Right ventricle myocardium inferior (tissue), 1 donor: ENCODE measurements at regions not wholly inside any gene's neighbourhood (a gene's known extent, or its start where the extent isn't known, plus 50 kb on each side); places are given as distances from the start of the nearest gene placed in this dataset.

Experiments used
- ATAC-seq: fragments of 200-7000 bp; cut with Tn5 transposase; one replicate; pipeline ENCODE4 v1.9.1; 2020; ENCODE audit warnings: mild to moderate bottlenecking, moderate library complexity
- DNase-seq: peaks from one replicate; pipeline ENCODE4 v3.0.0; 2021; ENCODE audit errors: missing footprints
- intact Hi-C: fragments of 100-400 bp; cut with DNase I; formaldehyde crosslinking; loops from one replicate; pipeline ENCODE4 v1.11.0; 2022
- donor health status: DM: no; HTN: yes; CAD: no; lungs with severe emphysema.

- intact Hi-C loops, result no loop called here
- no peak for DNase-seq
- ATAC-seq, result no peak
Observed at GRCh38 chr14:42617005-42617404, 1010.3 kb downstream of the LRFN5 start.

- ATAC-seq, result no peak
- DNase-seq, result no peak
- intact Hi-C loops, result no loop called here
Observed at GRCh38 chr14:42606839-42607238, 1000.2 kb downstream of the LRFN5 start.

- DNase-seq (no peak), ATAC-seq (no peak)
- intact Hi-C loops, result no loop called here
Observed at GRCh38 chr14:42602336-42602845, 995.7 kb downstream of the LRFN5 start.

DNA sequence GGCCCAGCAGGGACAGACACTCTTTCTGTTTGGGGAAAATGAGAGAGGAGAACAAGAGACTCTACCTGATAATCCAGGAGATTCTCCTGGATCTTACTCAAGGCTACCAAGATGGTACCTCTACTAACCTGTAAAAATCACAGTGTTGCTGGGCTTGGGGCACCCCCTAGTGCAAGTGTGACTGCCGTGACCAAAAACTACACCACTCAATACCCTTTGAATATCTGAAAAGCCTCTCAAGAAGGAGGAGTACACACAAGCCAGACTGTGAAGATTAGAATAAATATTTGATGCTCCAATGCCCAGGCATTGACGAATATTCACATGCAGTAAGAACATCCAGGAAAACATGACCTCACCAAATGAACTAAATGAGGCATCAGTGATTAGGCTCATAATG is 965.4 kb downstream of the LRFN5 start:
- intact Hi-C loops, result no loop called here
- DNase-seq, result no peak
- no peak for ATAC-seq

DNA sequence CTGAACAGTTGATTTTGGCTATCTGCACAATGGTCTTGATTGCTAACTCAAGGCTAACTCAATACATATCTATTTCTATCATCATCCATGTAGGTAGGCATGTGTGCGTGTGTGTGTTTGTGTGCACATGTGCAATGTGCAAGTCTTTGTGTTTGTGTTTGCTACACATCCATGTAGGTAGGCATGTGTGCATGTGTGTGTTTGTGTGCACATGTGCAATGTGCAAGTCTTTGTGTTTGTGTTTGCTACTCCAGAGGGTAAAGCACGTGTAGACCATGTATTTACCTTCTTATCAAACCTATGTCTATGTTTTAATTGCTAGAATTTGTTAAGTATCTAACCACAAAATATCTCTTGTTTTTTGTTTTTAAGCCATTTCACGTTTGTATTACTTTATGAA is 962.6 kb downstream of the LRFN5 start:
- DNase-seq, result no peak
- ATAC-seq, result no peak
- intact Hi-C loops, result no loop called here

- DNase-seq (no peak), ATAC-seq (no peak)
- intact Hi-C loops, result no loop called here
Observed at GRCh38 chr14:42565556-42565955, 958.9 kb downstream of the LRFN5 start.

DNA sequence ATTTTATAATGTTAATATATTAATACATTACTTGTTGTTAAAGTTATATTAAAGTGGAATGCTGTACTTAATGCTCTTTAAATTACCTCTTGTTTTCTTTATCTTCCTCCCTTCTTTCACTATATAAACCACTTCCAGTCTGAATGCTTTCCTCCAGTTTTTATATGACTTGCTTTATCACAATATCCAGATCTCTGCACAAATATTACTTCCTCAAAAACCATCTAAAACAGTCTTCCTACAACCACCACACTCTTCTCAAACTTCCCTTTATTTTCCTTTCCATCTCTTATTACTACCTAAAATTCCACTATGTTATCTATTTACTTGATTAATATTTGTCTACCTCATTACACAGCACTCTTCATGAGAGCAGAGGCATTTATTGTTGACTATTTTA is 956.6 kb downstream of the LRFN5 start:
- intact Hi-C loops, result no loop called here
- DNase-seq, result no peak

GRCh38 chr14:42556551-42556950 is 949.9 kb downstream of the LRFN5 start:
- DNase-seq (no peak), ATAC-seq (peak; percentile 48)
- intact Hi-C loops, result no loop called here

More for the DNA sequence above, 956.6 kb downstream of the LRFN5 start:
- ATAC-seq, result no peak

- ATAC-seq (peak; percentile 71), DNase-seq (no peak)
Observed at GRCh38 chr14:42555365-42555764, 948.7 kb downstream of the LRFN5 start.

DNA sequence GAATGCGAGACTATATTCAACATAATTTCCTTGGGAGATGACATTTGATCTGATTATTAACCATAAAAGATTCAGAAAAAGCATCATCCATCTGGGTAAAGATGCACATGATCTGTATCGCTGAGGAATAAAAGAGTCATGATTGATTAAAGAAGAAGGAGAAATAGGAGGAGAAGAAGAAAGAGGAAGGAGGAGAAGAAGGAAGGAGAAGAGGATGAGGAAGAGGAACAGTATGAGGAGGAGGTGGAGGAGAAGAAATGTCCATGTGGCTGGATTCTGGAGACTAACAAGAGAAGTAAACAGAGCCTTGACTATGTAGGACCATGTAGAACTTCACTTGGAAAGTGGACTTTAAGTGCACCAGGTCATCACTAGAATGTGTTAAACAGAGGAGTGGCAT is 947.4 kb downstream of the LRFN5 start:
- no peak for ATAC-seq
- no peak for DNase-seq
- intact Hi-C loops, result no loop called here

More at GRCh38 chr14:42555365-42555764, 948.7 kb downstream of the LRFN5 start:
- intact Hi-C loops, result no loop called here

DNA sequence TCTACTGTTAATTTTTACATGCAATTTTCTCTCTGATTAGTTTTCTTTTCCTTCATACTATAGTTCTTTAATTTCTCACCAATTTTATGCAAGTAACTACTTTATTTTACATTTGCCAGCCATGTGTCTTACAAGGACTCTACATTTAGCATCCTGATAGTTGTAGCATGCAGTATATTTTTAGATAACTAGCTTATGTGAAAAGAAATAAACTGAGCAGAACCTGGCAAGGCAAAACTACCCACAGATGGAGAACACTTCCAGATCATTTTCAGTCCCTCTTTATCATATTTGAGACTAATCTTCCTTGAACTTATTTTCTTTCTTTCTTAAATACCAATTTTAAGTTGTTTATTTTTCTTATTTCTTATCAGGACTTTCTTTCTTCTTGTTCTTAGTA is 943.6 kb downstream of the LRFN5 start:
- ATAC-seq, result no peak
- intact Hi-C loops, result no loop called here
- DNase-seq, result no peak

GRCh38 chr14:42548349-42548748 is 941.7 kb downstream of the LRFN5 start:
- ATAC-seq (peak; percentile 59), DNase-seq (no peak)
- intact Hi-C loops, result no loop called here

- DNase-seq, result no peak
- ATAC-seq, result no peak
- intact Hi-C loops, result no loop called here
Observed at GRCh38 chr14:42545636-42546035, 939.0 kb downstream of the LRFN5 start.

- intact Hi-C loops, result no loop called here
- ATAC-seq (no peak), DNase-seq (no peak)
Observed at GRCh38 chr14:42541535-42542001, 934.9 kb downstream of the LRFN5 start.

- DNase-seq, result no peak
- intact Hi-C loops, result no loop called here
- no peak for ATAC-seq
Observed at GRCh38 chr14:42535397-42535796, 928.7 kb downstream of the LRFN5 start.

DNA sequence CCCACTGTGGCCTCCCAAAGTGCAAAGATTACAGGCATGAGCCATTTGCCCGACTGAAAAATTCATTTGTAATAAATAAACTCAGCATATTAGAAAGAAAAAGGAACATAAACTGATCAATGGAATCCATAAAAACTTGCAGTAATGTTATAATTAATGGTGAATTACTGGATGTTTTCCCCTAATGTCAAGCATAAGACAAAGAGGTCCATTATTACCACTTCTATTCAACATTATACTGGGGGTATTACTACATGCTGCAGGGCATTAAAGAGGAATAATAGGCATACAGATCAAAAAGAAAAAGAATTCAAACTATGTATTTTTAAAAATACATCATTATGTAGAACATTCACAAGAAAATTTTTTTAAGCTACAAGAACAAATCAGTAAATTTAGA is 926.8 kb downstream of the LRFN5 start:
- DNase-seq (no peak), ATAC-seq (no peak)
- intact Hi-C loops, result no loop called here

GRCh38 chr14:42532194-42532593 is 925.5 kb downstream of the LRFN5 start:
- no peak for DNase-seq
- intact Hi-C loops, result no loop called here
- ATAC-seq, result no peak

DNA sequence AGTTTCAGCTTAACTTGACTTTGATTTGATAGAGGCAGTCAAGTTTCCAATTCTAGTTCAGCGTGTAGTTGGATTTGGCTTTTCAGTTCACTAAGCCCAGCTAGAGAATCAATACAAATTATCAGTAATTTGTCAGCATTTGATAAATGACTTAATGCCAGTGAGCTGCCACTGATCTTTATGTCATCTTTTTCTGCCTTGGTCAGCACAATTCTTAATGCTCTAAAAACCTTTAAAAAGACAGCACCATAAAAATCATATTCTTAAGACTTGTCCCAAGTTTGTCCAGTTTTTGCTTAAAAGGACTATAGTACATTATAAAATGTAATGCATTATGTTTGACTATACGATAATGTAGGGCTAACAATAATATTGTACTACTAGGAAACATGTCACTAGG is 920.5 kb downstream of the LRFN5 start:
- DNase-seq (no peak), ATAC-seq (no peak)
- intact Hi-C loops, result no loop called here

- intact Hi-C loops, result no loop called here
- no peak for ATAC-seq
- DNase-seq, result no peak
Observed at GRCh38 chr14:42523666-42524065, 917.0 kb downstream of the LRFN5 start.

GRCh38 chr14:42517806-42518500 is 911.3 kb downstream of the LRFN5 start:
- intact Hi-C loops, result no loop called here
- no peak for DNase-seq
- no peak for ATAC-seq

DNA sequence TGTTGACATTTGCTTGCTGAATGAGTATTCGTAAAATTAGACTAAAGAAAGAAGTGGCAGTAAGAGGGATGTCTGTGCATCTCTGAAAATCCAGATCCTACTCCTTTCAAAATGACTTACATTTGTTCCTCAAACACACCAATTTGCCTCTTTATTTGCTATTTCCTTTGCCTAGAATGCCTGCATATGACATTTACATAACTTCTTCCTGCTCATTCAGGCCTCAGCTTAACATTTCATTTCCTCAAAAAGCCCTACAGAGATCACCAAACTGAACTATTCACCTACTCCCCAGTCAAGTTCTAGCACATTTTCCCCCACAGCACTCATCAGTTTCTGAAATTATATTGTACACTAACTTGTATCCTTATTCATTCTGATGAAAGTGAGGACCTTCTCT is 907.2 kb downstream of the LRFN5 start:
- intact Hi-C loops, result no loop called here
- DNase-seq, result no peak
- ATAC-seq, result no peak
